Heart left ventricle (tissue), 13 donors: ENCODE measurements at regions not wholly inside any gene's neighbourhood (a gene's known extent, or its start where the extent isn't known, plus 50 kb on each side); places are given as distances from the start of the nearest gene placed in this dataset.

ENCODE experiments used
- CTCF ChIP-seq, 12 donors: fragments of 200-600 bp; sonication (generic) in 4 of 12; IDR thresholded peaks; one replicate each; pipeline versions ENCODE4 v1.5.0 to v1.8.0; 2018 to 2022; ENCODE audit warnings: antibody characterized with exemption in 12 of 12, mild to moderate bottlenecking in 5 of 12
- POLR2A ChIP-seq, 2 donors: fragments of 450-650 bp; IDR thresholded peaks; one replicate each; pipeline ENCODE4 v1.6.1; 2017; ENCODE audit warnings: antibody characterized with exemption in 2 of 2, mild to moderate bottlenecking in 2 of 2, moderate library complexity in 2 of 2
- donor health status: ischemic (EF 13 %, LVEDD 7.1; RV severe dilation, severe dysfunction).
- donor health status: DM: no; HTN: yes; CAD: no.
- donor health status: DM: no; HTN: no; CAD: no.
- donor health status: ischemic (EF 25% LVEDD 6.9; RV normal size, moderate dysfunction).
- donor health status: ischemic (EF 25% LVEDD 5.7; RV mildly dilated, moderate dysfunction).
- donor health status: ischemic (EF 35%, LVEDD 5.7; RV mildly dilated, moderate dysfunction).
- donor health status: nonischemic (EF 11% LVEDD 7.7; RV severe dilation, severe dysfunction).
- donor health status: DM: yes; HTN: yes; CAD: no.
- donor health status: PGD.
- donor health status: ischemic (EF 29% LVEDD 5.4; RV normal size, mild dysfunction).
- donor health status: nonischemic (EF 23%, LVEDD 6.1; RV moderate dilation, normal function).

DNA sequence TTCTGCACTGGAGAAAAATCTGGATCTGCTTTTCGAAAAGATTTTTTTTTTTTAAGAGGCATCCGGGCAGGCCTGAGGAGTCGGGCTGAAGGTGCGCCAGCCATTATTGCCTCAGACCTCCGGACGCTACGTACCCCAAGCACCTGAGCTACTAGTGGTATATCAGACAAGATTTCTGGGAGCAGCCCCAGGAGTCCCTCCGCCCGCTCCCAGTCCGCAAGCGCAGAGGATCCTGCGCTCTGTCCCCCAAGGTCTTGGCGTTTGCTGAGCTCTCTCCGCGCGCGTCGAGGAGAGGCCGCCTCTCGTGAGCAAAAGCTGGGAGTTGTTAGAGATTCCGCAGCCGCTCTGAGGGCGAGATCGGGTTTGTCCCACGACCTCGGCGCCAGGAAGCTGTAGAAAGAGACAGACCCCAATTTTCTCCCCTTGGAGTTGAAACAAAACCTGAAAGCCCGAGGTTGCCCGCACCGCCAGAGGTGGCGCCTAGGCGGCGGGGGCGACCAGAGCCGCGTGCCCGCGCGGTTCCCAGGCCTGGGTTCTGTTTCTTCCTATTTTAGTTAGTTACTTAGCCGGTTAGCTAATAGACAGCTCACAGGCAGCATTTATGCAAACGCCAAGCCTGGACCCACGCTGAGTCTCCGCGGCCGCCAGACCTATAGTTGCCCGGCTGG lies 72.5 kb upstream of the POLG start:
- TF ChIP-seq CTCF (IDR thresholded peaks at IDR 0.05) (no peak), POLR2A (IDR thresholded peaks at IDR 0.05) (no peak)
